GM12878 (cell line): ENCODE measurements at regions not wholly inside any gene's neighbourhood (a gene's known extent, or its start where the extent isn't known, plus 50 kb on each side); places are given as distances from the start of the nearest gene placed in this dataset.

Source experiments
- CTCF ChIP-seq, 3 experiments: IDR thresholded peaks in 2 of 3; conservative IDR thresholded peaks in 1 of 3; 2 replicates each; pipeline ENCODE4 v1.5.1; 2011; ENCODE audit warnings: low read depth in 3 of 3, low read length in 3 of 3, mild to moderate bottlenecking in 3 of 3, control low read depth in 2 of 3, moderate library complexity in 2 of 3, inconsistent platforms in 1 of 3, mixed read lengths in 1 of 3; ENCODE audit not compliant: control insufficient read depth in 2 of 3, insufficient read depth in 1 of 3; ENCODE audit errors: extremely low read depth in 1 of 3
- EP300 ChIP-seq, 2 experiments: fragments of 150-350 bp in 1 of 2; IDR thresholded peaks; 2 replicates each; pipeline ENCODE4 v1.6.1; 2011 to 2012; ENCODE audit warnings: low read depth in 2 of 2, low read length in 2 of 2, borderline replicate concordance in 1 of 2, improper control_type of control experiment in 1 of 2, inconsistent platforms in 1 of 2; ENCODE audit not compliant: control insufficient read depth in 1 of 2
- ETV6 ChIP-seq, 2 experiments: fragments of 450-650 bp in 1 of 2; IDR thresholded peaks in 1 of 2; conservative IDR thresholded peaks in 1 of 2; 2 replicates each; pipeline ENCODE4 v1.6.1; 2014; ENCODE audit warnings: antibody characterized with exemption in 1 of 2, borderline replicate concordance in 1 of 2, low read depth in 1 of 2, mild to moderate bottlenecking in 1 of 2, moderate library complexity in 1 of 2
- EZH2 ChIP-seq: IDR thresholded peaks from 2 replicates; pipeline ENCODE4 v1.6.1; 2012; ENCODE audit warnings: low read depth, mild to moderate bottlenecking, control low read depth, inconsistent platforms, low read length, borderline replicate concordance; ENCODE audit not compliant: control insufficient read depth
- HDAC6 ChIP-seq: fragments of 200-600 bp; sonication (generic); IDR thresholded peaks from one replicate; pipeline ENCODE4 v1.8.0; 2017; ENCODE audit warnings: antibody characterized with exemption; ENCODE audit not compliant: unreplicated experiment
- MYC ChIP-seq: IDR thresholded peaks from 2 replicates; pipeline ENCODE4 v1.6.1; 2011; ENCODE audit warnings: mild to moderate bottlenecking, low read length, moderate library complexity, inconsistent platforms; ENCODE audit not compliant: insufficient read depth, insufficient replicate concordance, insufficient read length, severe bottlenecking

GRCh38 chr2:209314653-209315052 is 109.2 kb upstream of the MAP2 start:
- TF ChIP-seq EZH2 (no peak), ETV6 (conservative IDR thresholded peaks at IDR 0.05 in 1 of 2, IDR thresholded peaks at IDR 0.05 in 1 of 2; ENCODE audit: borderline replicate concordance in 1 of 2, low read depth in 1 of 2) (no peak), EP300 (IDR thresholded peaks at IDR 0.05; ENCODE audit: borderline replicate concordance in 1 of 2, control insufficient read depth in 1 of 2, low read depth in 2 of 2, low read length in 2 of 2) (no peak), CTCF (IDR thresholded peaks at IDR 0.05 in 2 of 3, conservative IDR thresholded peaks at IDR 0.05 in 1 of 3; ENCODE audit: control insufficient read depth in 2 of 3, extremely low read depth in 1 of 3, insufficient read depth in 1 of 3, low read depth in 3 of 3, low read length in 3 of 3) (no peak), MYC (no peak), HDAC6 (no peak)
